Caco-2 (cell line): ENCODE measurements at regions not wholly inside any gene's neighbourhood (a gene's known extent, or its start where the extent isn't known, plus 50 kb on each side); places are given as distances from the start of the nearest gene placed in this dataset.

ENCODE experiments used
- BruUV-seq: library from RNA; stranded (reverse); fragments of 400-500 nt; replicated peaks from 2 replicates; lab custom pipeline; 2021; lab: Mats Ljungman, UMichigan
- CTCF ChIA-PET: fragments of 300-600 bp; sonication (Branson Sonifier 250); formaldehyde crosslinking; loops from one replicate; lab custom pipeline; 2022; ENCODE audit warnings: antibody characterized with exemption; lab: Charles Lee
- POLR2A ChIA-PET: fragments of 300-600 bp; sonication (Branson Sonifier 250); formaldehyde crosslinking; loops from one replicate; lab custom pipeline; 2022; ENCODE audit warnings: antibody characterized with exemption; lab: Charles Lee
- DNase-seq, 2 experiments: peaks; one replicate each; pipeline versions ENCODE4 v3.0.0 to v3.0.0-alpha.2; 2020 to 2022
- H3K27me3 ChIP-seq: replicated peaks from 2 replicates; pipeline ENCODE4 v1.6.0; 2011; ENCODE audit warnings: low read length; ENCODE audit not compliant: control insufficient read depth, insufficient read depth
- H3K36me3 ChIP-seq: 2 replicates; pipeline ENCODE4 v1.5.1; 2011; ENCODE audit warnings: low read length; ENCODE audit not compliant: control insufficient read depth, insufficient read depth
- H3K4me1 ChIP-seq: fragments of 250-450 bp; sonication (Bioruptor Pico); 2 replicates; pipeline ENCODE4 v1.5.1; 2020; ENCODE audit warnings: mild to moderate bottlenecking
- H3K4me3 ChIP-seq: 2 replicates; pipeline ENCODE4 v1.5.1; 2011; ENCODE audit warnings: low read depth, mild to moderate bottlenecking, control low read depth, low read length
- H3K9me3 ChIP-seq: fragments of 250-450 bp; sonication (Bioruptor Pico); 2 replicates; pipeline ENCODE4 v1.5.1; 2020; ENCODE audit warnings: mild to moderate bottlenecking, moderate library complexity
- H3K27ac Mint-ChIP-seq: one replicate; pipeline ENCODE4 v1.8.0; 2022; ENCODE audit warnings: mixed read lengths; ENCODE audit not compliant: unreplicated experiment
- H3K27me3 Mint-ChIP-seq: one replicate; pipeline ENCODE4 v1.8.0; 2022; ENCODE audit warnings: mixed read lengths; ENCODE audit not compliant: insufficient read depth, unreplicated experiment
- H3K36me3 Mint-ChIP-seq: one replicate; pipeline ENCODE4 v1.8.0; 2022; ENCODE audit warnings: mild to moderate bottlenecking, mixed read lengths; ENCODE audit not compliant: insufficient read depth, unreplicated experiment
- H3K4me1 Mint-ChIP-seq: one replicate; pipeline ENCODE4 v1.8.0; 2022; ENCODE audit warnings: low read depth, mixed read lengths; ENCODE audit not compliant: unreplicated experiment
- H3K4me3 Mint-ChIP-seq: one replicate; pipeline ENCODE4 v1.8.0; 2022; ENCODE audit warnings: mild to moderate bottlenecking, moderate library complexity, mixed read lengths; ENCODE audit not compliant: unreplicated experiment
- H3K9me3 Mint-ChIP-seq: one replicate; pipeline ENCODE4 v1.8.0; 2022; ENCODE audit warnings: mixed read lengths; ENCODE audit not compliant: unreplicated experiment
- CTCF ChIP-seq, 2 experiments: fragments of 200-600 bp in 1 of 2; IDR thresholded peaks; 1 replicate in 1 of 2; 2 replicates in 1 of 2; pipeline versions ENCODE4 v1.5.1 to v1.8.0; 2011 to 2022; ENCODE audit warnings: antibody characterized with exemption in 1 of 2, control low read depth in 1 of 2, inconsistent platforms in 1 of 2, low read depth in 1 of 2, low read length in 1 of 2, mild to moderate bottlenecking in 1 of 2, moderate library complexity in 1 of 2; ENCODE audit not compliant: insufficient read depth in 1 of 2, severe bottlenecking in 1 of 2, unreplicated experiment in 1 of 2
- intact Hi-C: fragments of 100-400 bp; cut with micrococcal nuclease; formaldehyde crosslinking; loops from one replicate; pipeline ENCODE4 v1.10.0; 2022; ENCODE audit not compliant: unreplicated experiment

- intact Hi-C loops, result no loop called here
- Mint-ChIP-seq H3K4me3 (no peak overlapping the region), H3K36me3 (no peaks in the 10 kb centered on the region), H3K27me3 (no peaks in the 10 kb centered on the region), H3K9me3 (no peaks in the 10 kb centered on the region), H3K27ac (no peak overlapping the region), H3K4me1 (no peaks in the 10 kb centered on the region)
- POLR2A ChIA-PET, result no interaction called here
- Histone ChIP-seq H3K27me3 (no peaks in the 10 kb centered on the region), H3K4me3 (no peak overlapping the region), H3K9me3 (no peaks in the 10 kb centered on the region), H3K36me3 (no peaks in the 10 kb centered on the region), H3K4me1 (no peaks in the 10 kb centered on the region)
- CTCF ChIA-PET, result no interaction called here
- TF ChIP-seq CTCF (IDR thresholded peaks at IDR 0.05; ENCODE audit: insufficient read depth in 1 of 2, low read depth in 1 of 2, low read length in 1 of 2, severe bottlenecking in 1 of 2, unreplicated experiment in 1 of 2), result no peak
- no peak for DNase-seq
- BruUV-seq, result no TSS peak
Measured at GRCh38 chr9:22582221-22582620, 135.6 kb downstream of the DMRTA1 start.

GRCh38 chr9:22588918-22589317, 142.3 kb downstream of the DMRTA1 start:
- Mint-ChIP-seq H3K36me3 (no peaks in the 10 kb centered on the region), H3K9me3 (no peaks in the 10 kb centered on the region), H3K27ac (no peak overlapping the region), H3K27me3 (no peaks in the 10 kb centered on the region), H3K4me3 (no peak overlapping the region), H3K4me1 (no peaks in the 10 kb centered on the region)
- intact Hi-C loops, result no loop called here
- Histone ChIP-seq H3K4me3 (no peak overlapping the region), H3K9me3 (no peaks in the 10 kb centered on the region), H3K27me3 (no peaks in the 10 kb centered on the region), H3K4me1 (no peaks in the 10 kb centered on the region), H3K36me3 (no peaks in the 10 kb centered on the region)
- ChIA-PET POLR2A (no interaction called here), CTCF (no interaction called here)
- DNase-seq, result no peak
- TF ChIP-seq CTCF (IDR thresholded peaks at IDR 0.05; ENCODE audit: insufficient read depth in 1 of 2, low read depth in 1 of 2, low read length in 1 of 2, severe bottlenecking in 1 of 2, unreplicated experiment in 1 of 2), result no peak
- BruUV-seq, result no TSS peak

- POLR2A ChIA-PET, result no interaction called here
Measured at GRCh38 chr9:22590336-22591033, 143.9 kb downstream of the DMRTA1 start.

More at GRCh38 chr9:22590336-22591033, 143.9 kb downstream of the DMRTA1 start:
- no peak overlapping the region for H3K27ac Mint-ChIP-seq
- no peak for TF ChIP-seq CTCF (IDR thresholded peaks at IDR 0.05; ENCODE audit: insufficient read depth in 1 of 2, low read depth in 1 of 2, low read length in 1 of 2, severe bottlenecking in 1 of 2, unreplicated experiment in 1 of 2)
- H3K36me3 ChIP-seq, result no peaks in the 10 kb centered on the region
- no peaks in the 10 kb centered on the region for H3K36me3 Mint-ChIP-seq
- H3K4me1 Mint-ChIP-seq, result no peaks in the 10 kb centered on the region
- no peaks in the 10 kb centered on the region for H3K9me3 Mint-ChIP-seq
- H3K27me3 Mint-ChIP-seq, result no peaks in the 10 kb centered on the region
- H3K4me1 ChIP-seq, result no peaks in the 10 kb centered on the region
- no peak for DNase-seq
- no TSS peak for BruUV-seq
- no peaks in the 10 kb centered on the region for H3K27me3 ChIP-seq
- CTCF ChIA-PET, result no interaction called here
- H3K4me3 Mint-ChIP-seq, result no peak overlapping the region
- intact Hi-C loops, result no loop called here
- H3K9me3 ChIP-seq, result no peaks in the 10 kb centered on the region
- H3K4me3 ChIP-seq, result no peak overlapping the region
